HepG2 (cell line): ENCODE measurements at regions not wholly inside any gene's neighbourhood (a gene's known extent, or its start where the extent isn't known, plus 50 kb on each side); places are given as distances from the start of the nearest gene placed in this dataset.

Experiments used
- CCAR2 ChIP-seq: fragments of 200-400 bp; formaldehyde crosslinking; optimal IDR thresholded peaks from 2 replicates; pipeline ENCODE3; 2018; ENCODE audit warnings: low read depth, mild to moderate bottlenecking, low read length, moderate library complexity
- CHD2 ChIP-seq: IDR thresholded peaks from 2 replicates; pipeline ENCODE4 v1.6.1; 2011; ENCODE audit warnings: low read depth, low read length, improper control_type of control experiment
- MYC ChIP-seq: sonication (generic); formaldehyde crosslinking; IDR thresholded peaks from 2 replicates; pipeline ENCODE4 v1.9.0; 2021; ENCODE audit warnings: missing genetic modification reagents, borderline replicate concordance
- POLR2A ChIP-seq, 2 experiments: IDR thresholded peaks; 2 replicates each; pipeline ENCODE4 v1.6.1; 2011; ENCODE audit warnings: low read depth in 2 of 2, low read length in 2 of 2, mild to moderate bottlenecking in 1 of 2, moderate library complexity in 1 of 2; ENCODE audit not compliant: insufficient read depth in 1 of 2
- ZNF549 ChIP-seq: sonication (generic); formaldehyde crosslinking; IDR thresholded peaks from 2 replicates; pipeline ENCODE4 v1.5.0; 2020; ENCODE audit warnings: missing genetic modification reagents
- ZNF776 ChIP-seq: sonication (generic); formaldehyde crosslinking; IDR thresholded peaks from 2 replicates; pipeline ENCODE4 v1.4.0; 2020; ENCODE audit warnings: mild to moderate bottlenecking, missing genetic modification reagents
- TF ChIP-seq, protein P1 (sequence below), 2 experiments: IDR thresholded peaks; 2 replicates each; pipeline ENCODE4 v1.6.1; 2011 to 2012; ENCODE audit warnings: low read length in 2 of 2, borderline replicate concordance in 1 of 2, low read depth in 1 of 2, mild to moderate bottlenecking in 1 of 2, moderate library complexity in 1 of 2
- TF ChIP-seq, protein P2 (sequence below): sonication (generic); formaldehyde crosslinking; IDR thresholded peaks from 2 replicates; pipeline ENCODE4 v1.8.0; 2022; ENCODE audit warnings: missing genetic modification reagents, mild to moderate bottlenecking, inconsistent platforms, borderline replicate concordance
- TF ChIP-seq, protein P3 (sequence below): sonication (generic); formaldehyde crosslinking; IDR thresholded peaks from 2 replicates; pipeline ENCODE4 v1.9.0; 2021; ENCODE audit warnings: missing genetic modification reagents, borderline replicate concordance
- TF ChIP-seq, protein P4 (sequence below): sonication (generic); formaldehyde crosslinking; IDR thresholded peaks from 2 replicates; pipeline ENCODE4 v1.4.0; 2020; ENCODE audit warnings: missing genetic modification reagents
- TF ChIP-seq, protein P5 (sequence below): sonication (generic); formaldehyde crosslinking; IDR thresholded peaks from 2 replicates; pipeline ENCODE4 v1.8.1; 2023; ENCODE audit warnings: missing genetic modification reagents, mild to moderate bottlenecking, borderline replicate concordance
- TF ChIP-seq, protein P6 (sequence below): sonication (generic); formaldehyde crosslinking; IDR thresholded peaks from 2 replicates; pipeline ENCODE4 v1.5.0; 2020; ENCODE audit warnings: mild to moderate bottlenecking, missing genetic modification reagents, moderate library complexity
- TF ChIP-seq, protein P7 (sequence below): sonication (generic); formaldehyde crosslinking; conservative IDR thresholded peaks from 2 replicates; pipeline ENCODE4 v1.4.0; 2020; ENCODE audit warnings: missing genetic modification reagents
- TF ChIP-seq, protein P8 (sequence below): sonication (generic); formaldehyde crosslinking; IDR thresholded peaks from 2 replicates; pipeline ENCODE4 v1.8.0; 2022; ENCODE audit warnings: missing genetic modification reagents, mild to moderate bottlenecking, moderate library complexity, borderline replicate concordance

DNA sequence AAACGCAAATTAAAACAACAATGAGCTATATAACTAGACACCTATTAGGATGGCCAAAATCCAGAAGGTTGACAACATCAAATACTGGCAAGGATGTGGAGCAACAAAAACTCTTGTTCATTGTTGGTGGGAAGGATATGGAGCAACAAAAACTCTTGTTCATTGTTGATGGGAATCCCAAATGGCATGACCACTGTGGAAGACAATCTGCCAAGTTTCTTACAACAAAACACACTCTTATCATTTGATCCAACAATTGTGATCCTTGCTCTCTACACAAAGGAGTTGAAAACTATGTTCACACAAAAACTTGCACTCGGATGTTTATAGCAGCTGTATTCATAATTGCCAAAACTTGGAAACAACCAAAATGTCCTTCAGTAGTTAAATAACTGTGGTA is 61.8 kb upstream of the LAMA2 start:
- no peak for TF ChIP-seq MYC
- TF ChIP-seq, protein P1, sequence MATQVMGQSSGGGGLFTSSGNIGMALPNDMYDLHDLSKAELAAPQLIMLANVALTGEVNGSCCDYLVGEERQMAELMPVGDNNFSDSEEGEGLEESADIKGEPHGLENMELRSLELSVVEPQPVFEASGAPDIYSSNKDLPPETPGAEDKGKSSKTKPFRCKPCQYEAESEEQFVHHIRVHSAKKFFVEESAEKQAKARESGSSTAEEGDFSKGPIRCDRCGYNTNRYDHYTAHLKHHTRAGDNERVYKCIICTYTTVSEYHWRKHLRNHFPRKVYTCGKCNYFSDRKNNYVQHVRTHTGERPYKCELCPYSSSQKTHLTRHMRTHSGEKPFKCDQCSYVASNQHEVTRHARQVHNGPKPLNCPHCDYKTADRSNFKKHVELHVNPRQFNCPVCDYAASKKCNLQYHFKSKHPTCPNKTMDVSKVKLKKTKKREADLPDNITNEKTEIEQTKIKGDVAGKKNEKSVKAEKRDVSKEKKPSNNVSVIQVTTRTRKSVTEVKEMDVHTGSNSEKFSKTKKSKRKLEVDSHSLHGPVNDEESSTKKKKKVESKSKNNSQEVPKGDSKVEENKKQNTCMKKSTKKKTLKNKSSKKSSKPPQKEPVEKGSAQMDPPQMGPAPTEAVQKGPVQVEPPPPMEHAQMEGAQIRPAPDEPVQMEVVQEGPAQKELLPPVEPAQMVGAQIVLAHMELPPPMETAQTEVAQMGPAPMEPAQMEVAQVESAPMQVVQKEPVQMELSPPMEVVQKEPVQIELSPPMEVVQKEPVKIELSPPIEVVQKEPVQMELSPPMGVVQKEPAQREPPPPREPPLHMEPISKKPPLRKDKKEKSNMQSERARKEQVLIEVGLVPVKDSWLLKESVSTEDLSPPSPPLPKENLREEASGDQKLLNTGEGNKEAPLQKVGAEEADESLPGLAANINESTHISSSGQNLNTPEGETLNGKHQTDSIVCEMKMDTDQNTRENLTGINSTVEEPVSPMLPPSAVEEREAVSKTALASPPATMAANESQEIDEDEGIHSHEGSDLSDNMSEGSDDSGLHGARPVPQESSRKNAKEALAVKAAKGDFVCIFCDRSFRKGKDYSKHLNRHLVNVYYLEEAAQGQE (IDR thresholded peaks at IDR 0.05; ENCODE audit: borderline replicate concordance in 1 of 2, low read depth in 1 of 2, low read length in 2 of 2): no peak
- TF ChIP-seq, protein P2, sequence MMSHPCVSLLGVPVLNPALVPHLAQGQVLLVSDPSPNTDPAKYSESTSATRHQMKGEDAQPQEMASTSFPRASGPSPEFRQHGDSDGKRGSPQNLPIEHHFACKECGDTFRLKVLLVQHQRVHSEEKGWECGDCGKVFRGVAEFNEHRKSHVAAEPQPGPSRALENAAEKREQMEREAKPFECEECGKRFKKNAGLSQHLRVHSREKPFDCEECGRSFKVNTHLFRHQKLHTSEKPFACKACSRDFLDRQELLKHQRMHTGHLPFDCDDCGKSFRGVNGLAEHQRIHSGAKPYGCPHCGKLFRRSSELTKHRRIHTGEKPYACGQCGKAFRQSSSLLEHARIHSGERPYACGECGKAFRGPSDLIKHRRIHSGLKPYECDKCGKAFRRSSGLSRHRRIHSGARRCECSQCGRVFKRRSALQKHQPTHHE (CRISPR knock-in tag): no peak
- TF ChIP-seq, protein P3, sequence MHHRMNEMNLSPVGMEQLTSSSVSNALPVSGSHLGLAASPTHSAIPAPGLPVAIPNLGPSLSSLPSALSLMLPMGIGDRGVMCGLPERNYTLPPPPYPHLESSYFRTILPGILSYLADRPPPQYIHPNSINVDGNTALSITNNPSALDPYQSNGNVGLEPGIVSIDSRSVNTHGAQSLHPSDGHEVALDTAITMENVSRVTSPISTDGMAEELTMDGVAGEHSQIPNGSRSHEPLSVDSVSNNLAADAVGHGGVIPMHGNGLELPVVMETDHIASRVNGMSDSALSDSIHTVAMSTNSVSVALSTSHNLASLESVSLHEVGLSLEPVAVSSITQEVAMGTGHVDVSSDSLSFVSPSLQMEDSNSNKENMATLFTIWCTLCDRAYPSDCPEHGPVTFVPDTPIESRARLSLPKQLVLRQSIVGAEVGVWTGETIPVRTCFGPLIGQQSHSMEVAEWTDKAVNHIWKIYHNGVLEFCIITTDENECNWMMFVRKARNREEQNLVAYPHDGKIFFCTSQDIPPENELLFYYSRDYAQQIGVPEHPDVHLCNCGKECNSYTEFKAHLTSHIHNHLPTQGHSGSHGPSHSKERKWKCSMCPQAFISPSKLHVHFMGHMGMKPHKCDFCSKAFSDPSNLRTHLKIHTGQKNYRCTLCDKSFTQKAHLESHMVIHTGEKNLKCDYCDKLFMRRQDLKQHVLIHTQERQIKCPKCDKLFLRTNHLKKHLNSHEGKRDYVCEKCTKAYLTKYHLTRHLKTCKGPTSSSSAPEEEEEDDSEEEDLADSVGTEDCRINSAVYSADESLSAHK (CRISPR knock-in tag): no peak
- no peak for TF ChIP-seq ZNF776 (CRISPR knock-in tag)
- TF ChIP-seq, protein P4, sequence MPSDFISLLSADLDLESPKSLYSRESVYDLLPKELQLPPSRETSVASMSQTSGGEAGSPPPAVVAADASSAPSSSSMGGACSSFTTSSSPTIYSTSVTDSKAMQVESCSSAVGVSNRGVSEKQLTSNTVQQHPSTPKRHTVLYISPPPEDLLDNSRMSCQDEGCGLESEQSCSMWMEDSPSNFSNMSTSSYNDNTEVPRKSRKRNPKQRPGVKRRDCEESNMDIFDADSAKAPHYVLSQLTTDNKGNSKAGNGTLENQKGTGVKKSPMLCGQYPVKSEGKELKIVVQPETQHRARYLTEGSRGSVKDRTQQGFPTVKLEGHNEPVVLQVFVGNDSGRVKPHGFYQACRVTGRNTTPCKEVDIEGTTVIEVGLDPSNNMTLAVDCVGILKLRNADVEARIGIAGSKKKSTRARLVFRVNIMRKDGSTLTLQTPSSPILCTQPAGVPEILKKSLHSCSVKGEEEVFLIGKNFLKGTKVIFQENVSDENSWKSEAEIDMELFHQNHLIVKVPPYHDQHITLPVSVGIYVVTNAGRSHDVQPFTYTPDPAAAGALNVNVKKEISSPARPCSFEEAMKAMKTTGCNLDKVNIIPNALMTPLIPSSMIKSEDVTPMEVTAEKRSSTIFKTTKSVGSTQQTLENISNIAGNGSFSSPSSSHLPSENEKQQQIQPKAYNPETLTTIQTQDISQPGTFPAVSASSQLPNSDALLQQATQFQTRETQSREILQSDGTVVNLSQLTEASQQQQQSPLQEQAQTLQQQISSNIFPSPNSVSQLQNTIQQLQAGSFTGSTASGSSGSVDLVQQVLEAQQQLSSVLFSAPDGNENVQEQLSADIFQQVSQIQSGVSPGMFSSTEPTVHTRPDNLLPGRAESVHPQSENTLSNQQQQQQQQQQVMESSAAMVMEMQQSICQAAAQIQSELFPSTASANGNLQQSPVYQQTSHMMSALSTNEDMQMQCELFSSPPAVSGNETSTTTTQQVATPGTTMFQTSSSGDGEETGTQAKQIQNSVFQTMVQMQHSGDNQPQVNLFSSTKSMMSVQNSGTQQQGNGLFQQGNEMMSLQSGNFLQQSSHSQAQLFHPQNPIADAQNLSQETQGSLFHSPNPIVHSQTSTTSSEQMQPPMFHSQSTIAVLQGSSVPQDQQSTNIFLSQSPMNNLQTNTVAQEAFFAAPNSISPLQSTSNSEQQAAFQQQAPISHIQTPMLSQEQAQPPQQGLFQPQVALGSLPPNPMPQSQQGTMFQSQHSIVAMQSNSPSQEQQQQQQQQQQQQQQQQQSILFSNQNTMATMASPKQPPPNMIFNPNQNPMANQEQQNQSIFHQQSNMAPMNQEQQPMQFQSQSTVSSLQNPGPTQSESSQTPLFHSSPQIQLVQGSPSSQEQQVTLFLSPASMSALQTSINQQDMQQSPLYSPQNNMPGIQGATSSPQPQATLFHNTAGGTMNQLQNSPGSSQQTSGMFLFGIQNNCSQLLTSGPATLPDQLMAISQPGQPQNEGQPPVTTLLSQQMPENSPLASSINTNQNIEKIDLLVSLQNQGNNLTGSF (CRISPR knock-in tag): no peak
- no peak for TF ChIP-seq POLR2A (IDR thresholded peaks at IDR 0.05; ENCODE audit: insufficient read depth in 1 of 2, low read depth in 2 of 2, low read length in 2 of 2)
- no peak for TF ChIP-seq CHD2
- no peak for TF ChIP-seq ZNF549
- TF ChIP-seq, protein P5, sequence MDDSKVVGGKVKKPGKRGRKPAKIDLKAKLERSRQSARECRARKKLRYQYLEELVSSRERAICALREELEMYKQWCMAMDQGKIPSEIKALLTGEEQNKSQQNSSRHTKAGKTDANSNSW (CRISPR knock-in tag): no peak
- TF ChIP-seq, protein P6, sequence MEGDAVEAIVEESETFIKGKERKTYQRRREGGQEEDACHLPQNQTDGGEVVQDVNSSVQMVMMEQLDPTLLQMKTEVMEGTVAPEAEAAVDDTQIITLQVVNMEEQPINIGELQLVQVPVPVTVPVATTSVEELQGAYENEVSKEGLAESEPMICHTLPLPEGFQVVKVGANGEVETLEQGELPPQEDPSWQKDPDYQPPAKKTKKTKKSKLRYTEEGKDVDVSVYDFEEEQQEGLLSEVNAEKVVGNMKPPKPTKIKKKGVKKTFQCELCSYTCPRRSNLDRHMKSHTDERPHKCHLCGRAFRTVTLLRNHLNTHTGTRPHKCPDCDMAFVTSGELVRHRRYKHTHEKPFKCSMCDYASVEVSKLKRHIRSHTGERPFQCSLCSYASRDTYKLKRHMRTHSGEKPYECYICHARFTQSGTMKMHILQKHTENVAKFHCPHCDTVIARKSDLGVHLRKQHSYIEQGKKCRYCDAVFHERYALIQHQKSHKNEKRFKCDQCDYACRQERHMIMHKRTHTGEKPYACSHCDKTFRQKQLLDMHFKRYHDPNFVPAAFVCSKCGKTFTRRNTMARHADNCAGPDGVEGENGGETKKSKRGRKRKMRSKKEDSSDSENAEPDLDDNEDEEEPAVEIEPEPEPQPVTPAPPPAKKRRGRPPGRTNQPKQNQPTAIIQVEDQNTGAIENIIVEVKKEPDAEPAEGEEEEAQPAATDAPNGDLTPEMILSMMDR (CRISPR knock-in tag): no peak
- TF ChIP-seq, protein P7, sequence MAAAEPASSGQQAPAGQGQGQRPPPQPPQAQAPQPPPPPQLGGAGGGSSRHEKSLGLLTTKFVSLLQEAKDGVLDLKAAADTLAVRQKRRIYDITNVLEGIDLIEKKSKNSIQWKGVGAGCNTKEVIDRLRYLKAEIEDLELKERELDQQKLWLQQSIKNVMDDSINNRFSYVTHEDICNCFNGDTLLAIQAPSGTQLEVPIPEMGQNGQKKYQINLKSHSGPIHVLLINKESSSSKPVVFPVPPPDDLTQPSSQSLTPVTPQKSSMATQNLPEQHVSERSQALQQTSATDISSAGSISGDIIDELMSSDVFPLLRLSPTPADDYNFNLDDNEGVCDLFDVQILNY (CRISPR knock-in tag): no peak
- TF ChIP-seq, protein P8, sequence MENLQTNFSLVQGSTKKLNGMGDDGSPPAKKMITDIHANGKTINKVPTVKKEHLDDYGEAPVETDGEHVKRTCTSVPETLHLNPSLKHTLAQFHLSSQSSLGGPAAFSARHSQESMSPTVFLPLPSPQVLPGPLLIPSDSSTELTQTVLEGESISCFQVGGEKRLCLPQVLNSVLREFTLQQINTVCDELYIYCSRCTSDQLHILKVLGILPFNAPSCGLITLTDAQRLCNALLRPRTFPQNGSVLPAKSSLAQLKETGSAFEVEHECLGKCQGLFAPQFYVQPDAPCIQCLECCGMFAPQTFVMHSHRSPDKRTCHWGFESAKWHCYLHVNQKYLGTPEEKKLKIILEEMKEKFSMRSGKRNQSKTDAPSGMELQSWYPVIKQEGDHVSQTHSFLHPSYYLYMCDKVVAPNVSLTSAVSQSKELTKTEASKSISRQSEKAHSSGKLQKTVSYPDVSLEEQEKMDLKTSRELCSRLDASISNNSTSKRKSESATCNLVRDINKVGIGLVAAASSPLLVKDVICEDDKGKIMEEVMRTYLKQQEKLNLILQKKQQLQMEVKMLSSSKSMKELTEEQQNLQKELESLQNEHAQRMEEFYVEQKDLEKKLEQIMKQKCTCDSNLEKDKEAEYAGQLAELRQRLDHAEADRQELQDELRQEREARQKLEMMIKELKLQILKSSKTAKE: no peak
- no peak for TF ChIP-seq CCAR2
